NCI-H446 treated with DMSO at 0.1 percent for 48 hours (cell line): ENCODE measurements at regions not wholly inside any gene's neighbourhood (a gene's known extent, or its start where the extent isn't known, plus 50 kb on each side); places are given as distances from the start of the nearest gene placed in this dataset.
"Not testable (repeated sequence)": the region's sequence is repeated elsewhere in the genome, so short reads cannot be mapped to it uniquely, and the experiment has no call there.

Experiments used
- DNase-seq: peaks from one replicate; lab custom pipeline; 2025; lab: John Stamatoyannopoulos, UW

DNA sequence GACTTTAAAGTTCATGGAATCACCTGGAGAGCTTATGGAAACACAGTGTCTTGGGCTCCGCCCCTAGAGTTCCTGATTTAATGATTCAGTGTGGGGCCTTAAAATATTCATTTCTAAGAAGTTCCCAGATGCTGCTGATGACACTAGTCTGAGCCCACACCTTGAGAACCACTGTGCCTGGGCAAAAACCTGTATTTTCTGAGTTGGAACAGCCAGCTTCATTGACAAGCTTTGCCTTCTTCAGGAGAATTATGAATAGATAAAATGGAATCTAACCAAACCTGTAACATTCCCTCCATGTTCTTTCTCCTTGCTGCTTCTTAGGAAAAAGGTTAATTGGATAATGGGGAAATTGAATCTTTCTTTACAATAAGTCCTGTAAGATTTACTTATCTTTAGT lies 490.7 kb downstream of the DIPK2A start:
- no peak for DNase-seq

DNA sequence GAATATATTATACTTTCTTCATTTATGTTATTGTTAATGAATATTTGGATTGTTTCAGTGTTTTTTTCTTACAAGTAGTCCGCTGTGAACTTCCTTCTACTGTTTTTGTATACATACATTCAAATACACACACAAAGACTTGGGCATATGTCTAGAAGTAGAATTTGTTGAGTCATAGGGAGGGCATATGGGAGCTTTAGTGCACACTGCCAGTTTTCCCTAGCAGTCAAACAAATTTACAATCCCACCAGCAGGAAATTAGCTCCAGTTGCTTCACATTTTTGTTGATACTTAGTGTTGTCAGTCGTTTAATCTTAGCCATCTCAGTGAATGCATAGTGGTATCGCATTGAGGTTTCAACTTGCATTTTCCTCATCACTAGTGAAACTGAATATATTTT lies 492.3 kb downstream of the DIPK2A start:
- peak; percentile 97 for DNase-seq

DNA sequence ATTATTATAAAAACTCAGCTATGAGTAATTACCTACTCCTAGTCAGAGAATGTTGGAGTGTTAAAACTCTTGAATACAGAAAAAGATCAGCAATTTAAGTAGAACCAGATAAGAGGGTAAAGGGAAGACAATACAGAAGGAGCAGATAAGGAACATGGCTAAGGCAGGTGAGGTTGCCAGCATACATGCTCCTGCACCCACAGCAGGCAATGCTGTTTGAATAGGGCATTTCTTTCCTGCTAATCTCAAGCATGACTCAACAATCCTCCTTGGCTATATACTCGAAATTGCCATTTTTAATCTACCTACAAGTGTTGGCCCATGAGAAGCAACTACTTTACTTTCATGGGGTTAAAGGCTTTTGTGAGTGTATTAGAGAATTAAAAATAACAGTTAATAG lies 494.5 kb downstream of the DIPK2A start:
- no peak for DNase-seq

DNA sequence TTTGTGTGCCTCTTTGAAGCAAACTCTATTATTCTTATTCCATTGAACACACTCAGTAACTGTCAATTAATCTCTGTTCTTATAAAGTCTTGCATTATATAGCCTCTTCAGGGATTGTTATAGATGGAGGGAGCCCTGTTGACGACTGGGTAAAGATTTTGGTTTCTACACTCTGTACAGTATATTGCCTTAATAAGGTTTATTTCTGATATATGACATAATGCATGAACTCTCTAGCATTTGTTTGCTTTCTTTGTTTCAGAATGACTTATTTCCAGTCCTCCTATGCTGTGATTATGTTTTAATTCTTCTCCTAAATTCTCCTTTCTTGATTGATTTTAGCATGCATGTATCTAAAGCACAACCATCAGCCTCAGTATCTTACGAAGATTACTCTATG lies 494.9 kb downstream of the DIPK2A start:
- DNase-seq = no peak

DNA sequence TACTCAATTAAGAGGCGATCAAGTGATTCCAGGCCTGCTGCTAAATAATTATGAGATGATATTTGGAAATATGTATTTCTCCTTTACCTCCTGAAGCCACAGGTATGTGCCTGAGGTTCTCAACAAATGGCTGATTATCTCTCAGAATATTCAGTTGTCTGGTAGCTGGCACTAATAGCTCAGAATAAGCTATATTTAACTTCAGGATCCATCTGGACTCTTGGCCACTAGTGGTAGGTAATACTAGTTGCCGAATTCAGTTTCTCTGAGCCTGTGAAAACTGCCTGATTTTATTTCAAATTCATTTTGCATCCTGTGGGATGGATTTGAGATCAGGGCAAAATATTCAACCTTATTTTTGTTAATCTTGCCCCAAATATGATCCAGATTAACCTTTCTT lies 499.0 kb downstream of the DIPK2A start:
- peak; percentile 60 for DNase-seq

DNA sequence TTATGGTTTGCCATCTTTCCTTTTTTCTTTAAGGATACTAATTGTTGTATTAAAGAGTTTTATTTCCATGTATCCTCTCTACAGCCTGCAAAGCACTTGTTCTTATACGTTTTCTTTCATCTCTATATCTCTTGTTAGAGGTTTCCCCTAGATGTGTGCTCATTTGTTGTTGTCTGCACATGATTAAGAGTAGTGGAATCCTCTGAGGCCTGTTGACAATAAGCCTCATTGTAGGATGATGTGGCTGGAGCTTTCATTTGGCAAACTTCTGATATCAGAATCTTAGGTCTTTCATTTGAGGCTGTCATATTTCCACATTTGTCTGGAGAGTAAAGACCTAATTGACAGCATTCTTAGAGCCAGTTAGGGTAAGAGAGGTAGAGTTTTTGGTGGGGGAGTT lies 506.0 kb downstream of the DIPK2A start:
- DNase-seq = no peak

DNA sequence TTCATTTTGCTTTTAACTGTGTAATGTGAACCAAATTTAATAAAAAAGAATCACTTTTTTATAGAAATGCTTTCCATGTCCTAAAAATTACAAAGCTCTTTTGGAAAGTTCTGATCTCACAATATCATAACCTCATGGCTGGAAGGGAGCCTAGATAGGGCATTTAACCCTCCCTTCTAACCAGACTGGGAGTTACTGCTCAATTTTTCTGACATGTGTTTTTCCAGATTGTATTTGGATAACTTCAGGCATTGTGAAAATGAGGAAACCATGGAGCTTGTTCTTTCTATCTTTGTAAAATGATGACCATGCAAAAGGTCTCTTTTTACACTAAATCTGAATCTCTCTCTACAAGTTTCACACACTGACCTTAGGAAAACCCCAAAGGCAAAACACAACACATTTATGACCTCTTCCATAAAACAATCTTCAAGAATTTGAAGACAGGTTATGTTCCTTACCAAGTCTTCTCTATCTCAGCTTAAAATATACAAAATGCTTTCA lies 508.8 kb downstream of the DIPK2A start:
- no peak for DNase-seq

DNA sequence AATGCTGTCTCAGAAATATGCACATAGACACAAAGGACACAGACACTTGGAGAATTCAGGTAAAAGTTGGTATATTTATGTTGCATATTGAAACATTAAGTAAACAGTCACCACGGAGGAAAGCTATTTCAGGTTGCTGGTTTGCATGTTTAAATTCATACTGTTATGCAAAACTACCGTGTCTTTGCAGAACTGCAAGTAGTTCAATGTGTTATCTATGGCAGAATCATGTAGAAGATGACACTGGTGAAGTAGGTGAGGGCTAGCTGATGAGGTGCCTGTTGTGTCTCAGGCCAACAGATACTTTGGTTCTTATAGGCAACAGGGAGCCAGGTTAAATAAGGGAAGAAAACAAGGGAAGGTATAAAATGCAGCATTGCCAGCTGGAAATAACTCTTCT lies 511.3 kb downstream of the DIPK2A start:
- no peak for DNase-seq

DNA sequence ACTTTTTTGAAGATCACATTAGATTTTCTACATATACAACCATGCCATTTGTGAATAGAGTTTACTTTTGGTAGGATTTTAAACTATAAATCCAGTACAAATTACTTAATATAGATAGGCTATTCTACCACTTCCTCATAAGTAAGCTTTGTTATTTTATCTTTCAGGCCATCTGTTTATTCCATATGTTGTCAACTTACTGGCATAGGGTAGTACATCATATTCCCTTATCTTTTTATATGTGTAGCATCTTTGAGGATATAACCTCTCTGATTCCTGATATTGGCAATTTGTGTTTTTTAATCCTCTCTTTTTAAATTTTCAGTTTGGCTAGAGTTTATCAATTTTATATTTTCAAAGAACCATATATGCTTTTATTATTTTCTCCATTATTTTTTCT lies 515.4 kb downstream of the DIPK2A start:
- no peak for DNase-seq

DNA sequence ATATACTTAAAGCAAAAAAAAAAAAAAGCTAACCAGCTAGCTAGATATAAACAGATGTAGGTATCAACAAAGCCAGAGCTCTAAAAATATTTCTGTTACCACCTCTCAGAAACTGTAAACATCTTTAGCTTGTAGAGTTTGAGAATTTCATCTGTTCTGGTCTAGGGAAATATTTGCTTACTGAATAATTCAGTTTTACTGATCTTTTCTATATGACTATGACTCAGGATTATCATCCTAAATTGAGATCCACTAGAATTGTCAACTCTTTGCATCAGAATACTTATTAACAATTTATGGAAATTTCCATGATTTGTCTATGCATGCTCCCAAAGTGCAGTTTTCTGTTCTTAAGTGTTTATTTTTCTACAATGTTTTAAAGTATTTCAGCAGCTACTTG lies 517.3 kb downstream of the DIPK2A start:
- no peak for DNase-seq

DNA sequence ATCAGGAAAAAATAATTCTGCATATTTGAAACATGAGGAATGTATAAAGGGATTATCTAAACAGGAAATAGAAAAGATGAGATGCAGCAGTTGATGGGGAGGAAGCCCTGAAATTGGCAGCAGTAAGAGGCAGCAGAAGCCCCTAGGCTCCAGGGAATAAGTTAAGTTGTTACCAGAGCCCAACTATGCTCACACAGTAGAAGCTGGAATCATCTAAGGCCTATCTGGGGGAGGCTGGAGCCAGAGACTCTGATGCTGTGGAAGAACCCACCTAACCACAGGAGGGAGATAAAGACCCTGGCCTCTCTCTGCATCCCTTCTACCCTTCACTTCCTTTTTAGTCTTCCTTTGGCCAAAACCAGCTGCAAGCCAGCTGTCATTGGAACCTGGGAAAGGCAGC lies 519.7 kb downstream of the DIPK2A start:
- no peak for DNase-seq

DNA sequence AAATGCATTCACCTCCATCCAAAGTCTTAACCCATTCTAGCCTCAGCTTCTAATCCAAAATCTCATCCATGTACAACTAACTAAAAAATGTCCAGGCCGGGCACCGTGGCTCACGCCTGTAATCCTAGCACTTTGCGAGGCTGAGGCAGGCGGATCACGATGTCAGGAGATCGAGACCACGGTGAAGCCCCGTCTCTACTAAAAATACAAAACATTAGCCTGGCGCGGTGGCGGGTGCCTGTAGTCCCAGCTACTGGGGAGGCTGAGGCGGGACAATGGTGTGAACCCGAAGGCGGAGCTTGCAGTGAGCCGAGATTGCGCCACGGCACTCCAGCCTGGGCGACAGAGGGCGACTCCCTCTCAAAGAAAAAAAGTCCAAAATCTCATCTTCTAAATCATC lies 523.0 kb downstream of the DIPK2A start:
- not testable (repeated sequence) for DNase-seq

DNA sequence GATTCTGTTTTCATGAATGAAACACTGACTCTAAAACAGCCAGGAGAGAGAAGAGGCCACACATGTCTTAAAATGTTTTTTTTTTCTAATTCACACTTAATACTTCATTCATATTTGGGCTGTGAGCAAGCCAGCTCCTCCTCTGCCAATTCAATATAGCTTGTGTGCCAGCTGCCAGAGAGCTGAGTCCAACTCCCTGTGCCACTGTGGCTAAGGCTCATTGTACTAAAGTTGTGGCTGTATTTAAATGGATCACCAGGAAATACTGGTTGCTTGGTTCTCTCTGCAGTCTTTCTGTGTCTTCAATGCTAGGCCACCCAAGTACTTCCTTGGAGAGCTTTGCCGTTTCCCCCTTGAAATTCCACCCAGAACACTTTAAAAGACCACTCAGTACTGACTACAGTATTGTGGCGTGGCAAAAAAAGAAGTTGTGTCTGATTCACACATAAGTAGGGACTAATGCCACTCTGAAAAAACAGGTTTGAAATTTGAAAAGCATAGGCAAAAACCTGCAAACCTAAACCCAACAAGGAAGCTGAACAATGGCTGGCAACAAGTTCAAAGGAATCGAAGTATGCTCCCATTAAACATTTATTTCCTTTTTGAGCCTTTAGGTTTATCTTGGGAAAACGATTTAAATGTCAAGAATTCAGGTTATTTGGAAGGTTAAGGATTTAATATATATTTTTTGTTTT lies 524.7 kb downstream of the DIPK2A start:
- peak; percentile 90 for DNase-seq

DNA sequence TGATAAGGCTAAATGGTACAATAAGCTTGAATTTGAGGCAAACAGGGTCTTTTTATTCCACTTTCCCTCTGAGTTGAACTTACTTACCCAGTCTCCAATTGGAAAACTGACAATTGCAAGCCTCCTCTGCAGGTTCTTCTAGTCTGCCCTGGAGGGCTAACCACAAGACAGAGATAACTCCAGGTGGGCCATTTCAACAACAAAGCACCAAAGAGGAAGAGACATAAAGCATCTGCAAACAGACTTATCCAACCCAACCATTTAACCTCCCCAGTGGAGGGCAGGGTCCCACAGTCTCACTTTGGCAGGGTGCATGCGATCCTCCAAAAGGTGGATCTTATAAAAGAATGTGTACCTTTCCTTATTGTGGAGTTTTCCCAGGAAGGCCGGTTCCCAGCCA lies 525.8 kb downstream of the DIPK2A start:
- no peak for DNase-seq

DNA sequence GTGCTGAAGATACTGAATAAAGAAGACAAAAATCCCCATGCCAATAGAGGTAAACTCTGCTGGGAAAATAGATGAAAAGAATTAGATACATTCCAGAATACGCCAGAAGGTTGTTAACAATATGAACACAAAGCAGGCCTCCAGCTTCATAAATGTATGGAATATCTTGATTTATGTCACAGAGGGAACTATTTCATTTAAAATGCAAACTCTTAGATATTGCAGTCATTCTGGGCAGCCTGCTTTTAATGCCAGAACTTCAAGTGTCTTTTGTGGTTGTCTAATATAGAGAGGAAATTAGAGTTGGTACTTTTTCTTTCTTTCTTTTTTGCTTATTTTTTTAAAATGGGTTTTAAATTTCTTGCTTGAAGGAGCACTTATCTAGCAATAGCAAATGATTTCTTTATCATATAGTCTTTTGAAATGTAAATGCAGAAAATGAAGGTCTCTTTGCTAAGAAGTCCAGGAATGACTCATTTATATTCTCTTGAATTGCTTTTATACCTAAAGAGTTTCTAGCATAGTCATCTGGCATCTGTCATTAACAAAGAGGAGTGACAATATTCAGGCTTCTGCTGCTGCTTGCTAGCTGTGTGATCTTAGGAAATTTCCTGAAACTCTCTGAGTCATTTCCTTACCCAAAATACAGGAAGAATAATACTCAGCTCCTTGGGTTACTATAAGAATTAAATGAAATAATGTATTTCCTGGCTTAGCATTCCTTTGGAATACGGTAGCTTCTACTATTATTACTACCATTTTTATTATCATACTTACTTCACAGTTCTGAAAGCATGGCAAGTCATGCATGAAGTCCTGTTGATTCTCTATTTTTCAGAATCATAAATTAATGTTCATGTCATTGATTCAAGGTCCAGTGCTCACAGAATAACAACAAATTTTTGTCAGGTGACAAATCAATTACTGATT lies 527.6 kb downstream of the DIPK2A start:
- DNase-seq = peak; percentile 32

DNA sequence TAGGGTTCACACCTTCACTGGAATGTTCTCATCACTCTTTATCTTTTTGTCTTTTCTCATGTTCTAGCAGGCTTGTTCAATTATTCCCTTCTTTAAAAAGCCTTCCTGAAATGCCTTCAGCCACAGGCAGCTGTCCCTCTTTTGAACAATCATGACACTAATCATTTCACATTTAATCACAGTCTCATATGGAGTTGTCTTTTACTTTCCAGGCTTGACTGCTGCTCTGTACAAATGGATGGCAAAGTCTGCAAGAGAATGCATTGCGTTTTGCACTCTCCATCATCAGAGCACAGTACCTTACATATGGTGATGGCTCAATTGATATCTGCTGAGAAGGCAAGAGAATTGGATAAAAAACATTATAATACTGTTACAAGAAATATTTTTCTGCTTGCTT lies 529.8 kb downstream of the DIPK2A start:
- no peak for DNase-seq

DNA sequence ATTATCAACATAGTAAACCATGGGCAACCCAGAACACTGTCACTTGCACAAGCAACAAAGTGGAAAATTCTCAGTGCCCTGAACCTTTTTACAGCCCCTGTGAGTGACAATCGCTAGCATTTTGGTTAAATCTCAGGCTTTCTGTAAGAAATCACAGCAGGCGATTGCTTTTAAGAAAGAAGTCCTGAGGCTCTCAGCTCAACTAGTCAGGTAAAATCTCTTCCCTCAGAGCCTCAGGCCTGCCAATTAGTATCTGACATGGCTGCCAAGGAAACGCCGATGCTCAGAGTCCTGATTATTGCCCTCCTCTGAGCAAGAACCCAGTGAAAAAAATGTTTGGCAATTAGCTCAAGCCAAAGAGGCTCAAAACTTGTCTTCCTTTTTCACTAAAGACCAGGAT lies 530.8 kb downstream of the DIPK2A start:
- peak; percentile 5 for DNase-seq

DNA sequence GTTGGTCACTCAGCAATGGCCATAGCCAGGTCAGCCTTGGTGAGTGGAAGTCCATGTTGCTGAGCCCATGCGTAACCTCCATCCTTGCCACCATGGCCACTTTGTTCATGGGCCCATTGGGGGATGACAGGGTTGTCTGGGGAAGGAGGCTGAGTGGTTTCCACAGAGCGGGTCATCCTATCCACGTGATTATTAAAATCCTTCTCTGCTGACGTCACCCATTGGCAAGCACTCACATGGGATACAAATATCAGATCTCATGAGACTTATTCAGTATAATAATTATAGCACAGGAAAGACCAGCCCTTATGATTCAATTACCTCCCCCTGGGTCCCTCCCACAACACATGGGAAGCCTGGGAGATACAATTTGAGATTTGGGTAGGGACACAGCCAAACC lies 534.8 kb downstream of the DIPK2A start:
- DNase-seq = not testable (repeated sequence)

DNA sequence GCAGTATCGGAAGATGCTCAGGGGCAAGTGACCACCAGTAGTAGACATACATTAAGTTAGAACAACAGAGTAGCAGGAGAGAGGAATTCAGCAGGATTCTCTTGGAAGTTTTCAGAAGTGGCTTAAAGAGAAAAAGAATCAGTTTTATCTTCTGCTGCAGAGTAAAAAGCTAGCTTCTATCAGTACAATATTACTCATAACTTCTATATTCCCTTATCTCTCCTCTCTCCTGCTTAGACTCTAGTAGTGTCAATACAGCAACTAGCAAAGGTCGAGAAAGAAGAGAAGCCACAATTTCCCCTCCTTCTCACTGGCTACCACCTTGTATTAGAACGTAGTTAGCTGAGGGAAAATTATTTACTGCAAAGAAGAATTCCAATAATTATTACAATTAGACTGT lies 539.7 kb downstream of the DIPK2A start:
- DNase-seq = no peak

DNA sequence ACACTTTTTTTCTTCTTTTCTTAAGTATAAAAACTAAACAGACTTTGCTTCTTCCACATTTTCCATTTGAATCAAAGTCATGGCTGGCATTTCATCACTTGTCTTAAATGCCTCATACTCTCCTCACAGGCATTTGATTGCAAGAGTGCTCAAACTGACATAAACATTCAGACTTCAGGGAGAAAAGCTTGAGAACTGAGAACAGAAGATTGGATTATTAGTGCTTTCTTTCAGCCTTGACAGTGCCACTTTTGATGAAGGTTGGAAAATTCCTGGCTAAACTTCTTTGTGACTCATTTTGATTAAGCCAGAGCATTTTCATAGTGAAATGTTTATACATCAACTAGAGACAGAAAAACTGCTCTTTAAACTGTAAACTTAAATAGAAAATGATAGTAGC lies 544.4 kb downstream of the DIPK2A start:
- no peak for DNase-seq

DNA sequence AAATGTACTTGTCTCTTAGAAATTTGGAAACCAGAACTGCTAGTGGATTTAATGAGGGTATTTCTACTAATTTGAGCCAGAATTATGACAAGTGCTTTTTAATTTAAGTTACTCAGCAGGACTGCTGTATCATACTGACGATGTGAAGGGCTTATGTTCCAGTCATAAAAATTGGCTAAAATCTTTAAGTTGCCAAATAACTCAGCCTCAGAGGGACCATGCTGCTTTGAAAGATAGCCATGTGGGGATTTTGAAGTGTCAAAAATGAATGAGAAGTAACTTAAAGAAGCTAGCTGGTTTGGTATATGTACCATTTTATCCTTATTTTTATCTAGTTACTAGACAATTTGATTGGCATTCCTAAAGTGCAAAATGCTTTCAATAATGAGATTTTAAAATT lies 545.0 kb downstream of the DIPK2A start:
- DNase-seq = peak; percentile 20

DNA sequence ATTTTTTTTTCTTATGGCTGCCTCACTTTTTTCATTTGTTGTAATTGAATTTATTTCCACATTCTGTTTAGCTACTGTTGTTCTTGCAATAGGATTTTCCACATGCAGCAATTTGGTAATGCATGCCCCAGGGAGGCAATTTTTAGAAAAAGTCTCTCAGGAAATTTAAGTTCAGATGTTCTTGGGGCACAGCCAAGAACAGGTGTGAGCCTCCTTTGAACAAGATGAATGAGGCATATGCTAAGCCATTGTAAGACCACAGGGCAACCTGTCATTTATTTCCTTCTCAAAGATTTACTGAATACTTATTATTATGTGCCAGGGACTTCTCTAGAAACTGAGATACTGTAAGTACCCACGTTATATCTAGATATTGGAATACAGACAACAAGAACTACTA lies 549.5 kb downstream of the DIPK2A start:
- no peak for DNase-seq

DNA sequence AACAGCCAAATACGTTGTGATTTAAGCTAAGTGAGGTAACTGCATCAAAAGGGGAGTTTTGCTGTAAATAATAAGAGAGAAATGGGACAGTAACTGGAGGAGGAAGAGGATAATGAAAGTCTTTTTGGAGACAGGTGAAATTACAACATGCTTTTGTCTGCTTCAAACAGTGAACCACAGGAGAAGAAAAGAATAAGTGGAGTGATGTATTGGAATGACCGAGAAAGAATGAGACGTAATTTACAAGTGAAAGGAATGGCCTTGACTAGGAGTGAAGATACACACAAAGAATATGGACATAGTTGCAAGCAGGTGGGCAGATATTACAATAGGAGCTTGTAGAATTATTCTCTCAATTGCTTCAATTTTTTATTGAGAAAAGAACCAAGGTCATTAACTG lies 550.8 kb downstream of the DIPK2A start:
- no peak for DNase-seq
